Spinal cord (tissue), 9 donors: ENCODE measurements at regions not wholly inside any gene's neighbourhood (a gene's known extent, or its start where the extent isn't known, plus 50 kb on each side); places are given as distances from the start of the nearest gene placed in this dataset.

Source experiments
- DNase-seq, 6 donors: peaks; one replicate each; pipeline versions ENCODE4 v3.0.0 to v3.0.0-alpha.2; 2013 to 2015; ENCODE audit warnings: low spot score in 6 of 6, low read depth in 4 of 6
- H3K27ac ChIP-seq: one replicate; pipeline ENCODE4 v1.5.1; 2013; ENCODE audit warnings: low read depth, low read length, control low read depth
- H3K27me3 ChIP-seq: one replicate; pipeline ENCODE4 v1.6.1; 2013; ENCODE audit warnings: low read length; ENCODE audit not compliant: control insufficient read depth, insufficient read depth
- H3K36me3 ChIP-seq: one replicate; pipeline ENCODE4 v1.6.1; 2013; ENCODE audit warnings: low read length; ENCODE audit not compliant: control insufficient read depth, insufficient read depth
- H3K4me1 ChIP-seq: one replicate; pipeline ENCODE4 v1.6.1; 2013; ENCODE audit warnings: low read length; ENCODE audit not compliant: control insufficient read depth, insufficient read depth
- H3K4me3 ChIP-seq: one replicate; pipeline ENCODE4 v1.5.1; 2013; ENCODE audit warnings: low read depth, low read length, control low read depth
- H3K9me3 ChIP-seq: one replicate; pipeline ENCODE4 v1.6.1; 2013; ENCODE audit warnings: low read length; ENCODE audit not compliant: control insufficient read depth, insufficient read depth
- WGBS: methylation state at CpG from one replicate; pipeline ENCODE4 v1.1.5; 2013; ENCODE audit warnings: missing lambda C conversion rate; ENCODE audit not compliant: insufficient coverage; 5-methylcytosine and 5-hydroxymethylcytosine counted together
- donor health status: healthy.

- 87% methylated on average over 2 of the region's 7 CpGs for WGBS
- DNase-seq = no peak
- Histone ChIP-seq H3K36me3 (no peaks in the 10 kb centered on the region), H3K4me1 (peaks cover 15% of the 10 kb centered on the region), H3K4me3 (no peak overlapping the region), H3K27ac (no peak overlapping the region), H3K9me3 (no peaks in the 10 kb centered on the region), H3K27me3 (no peaks in the 10 kb centered on the region)
Measured at GRCh38 chr15:70347321-70348225, 249.9 kb upstream of the TLE3 start.

- H3K4me3 ChIP-seq = no peak overlapping the region
- WGBS = 93% methylated on average over 7 of the region's 7 CpGs
- H3K36me3 ChIP-seq = no peaks in the 10 kb centered on the region
- H3K4me1 ChIP-seq = peaks cover 15% of the 10 kb centered on the region
- H3K27me3 ChIP-seq = peaks cover 3% of the 10 kb centered on the region
- no peaks in the 10 kb centered on the region for H3K9me3 ChIP-seq
- DNase-seq = no peak
- no peak overlapping the region for H3K27ac ChIP-seq
Measured at GRCh38 chr15:70345251-70346019, 247.7 kb upstream of the TLE3 start.

- Histone ChIP-seq H3K4me1 (peaks cover 19% of the 10 kb centered on the region), H3K9me3 (no peaks in the 10 kb centered on the region), H3K27me3 (peaks cover 3% of the 10 kb centered on the region), H3K27ac (no peak overlapping the region), H3K4me3 (no peak overlapping the region), H3K36me3 (no peaks in the 10 kb centered on the region)
- 72% methylated on average over 3 of the region's 3 CpGs for WGBS
- peak in 1 of 6 donors; percentile 38 for DNase-seq
Measured at GRCh38 chr15:70344666-70345065, 246.9 kb upstream of the TLE3 start.

GRCh38 chr15:70343961-70344621, 246.4 kb upstream of the TLE3 start:
- no peak overlapping the region for H3K4me3 ChIP-seq
- H3K9me3 ChIP-seq = no peaks in the 10 kb centered on the region
- 89% methylated on average over 3 of the region's 17 CpGs for WGBS
- H3K27ac ChIP-seq = no peak overlapping the region
- peak in 2 of 6 donors; percentile 62 to 95 for DNase-seq
- H3K4me1 ChIP-seq = peaks cover 15% of the 10 kb centered on the region
- H3K36me3 ChIP-seq = no peaks in the 10 kb centered on the region
- peaks cover 3% of the 10 kb centered on the region for H3K27me3 ChIP-seq

- Histone ChIP-seq H3K36me3 (no peaks in the 10 kb centered on the region), H3K4me1 (peaks cover 12% of the 10 kb centered on the region), H3K27me3 (peaks cover 3% of the 10 kb centered on the region), H3K27ac (no peak overlapping the region), H3K9me3 (no peaks in the 10 kb centered on the region), H3K4me3 (no peak overlapping the region)
- 87% methylated on average over 6 of the region's 8 CpGs for WGBS
- DNase-seq = no peak
Measured at GRCh38 chr15:70342554-70343548, 245.1 kb upstream of the TLE3 start.

- 97% methylated on average over 3 of the region's 7 CpGs for WGBS
- H3K27ac ChIP-seq = no peak overlapping the region
Measured at GRCh38 chr15:70342141-70342540, 244.4 kb upstream of the TLE3 start.

GRCh38 chr15:70341566-70341965, 243.8 kb upstream of the TLE3 start:
- no peak overlapping the region for H3K27ac ChIP-seq
- peaks cover 3% of the 10 kb centered on the region for H3K27me3 ChIP-seq
- peaks cover 12% of the 10 kb centered on the region for H3K4me1 ChIP-seq
- WGBS = 100% methylated on average over 4 of the region's 5 CpGs
- no peak for DNase-seq
- H3K9me3 ChIP-seq = no peaks in the 10 kb centered on the region
- no peak overlapping the region for H3K4me3 ChIP-seq
- no peaks in the 10 kb centered on the region for H3K36me3 ChIP-seq

More at GRCh38 chr15:70342141-70342540, 244.4 kb upstream of the TLE3 start:
- H3K4me1 ChIP-seq = peaks cover 12% of the 10 kb centered on the region
- peaks cover 3% of the 10 kb centered on the region for H3K27me3 ChIP-seq
- H3K4me3 ChIP-seq = no peak overlapping the region
- no peaks in the 10 kb centered on the region for H3K36me3 ChIP-seq
- DNase-seq = no peak
- H3K9me3 ChIP-seq = no peaks in the 10 kb centered on the region

- Histone ChIP-seq H3K27me3 (peaks cover 3% of the 10 kb centered on the region), H3K4me3 (no peak overlapping the region), H3K36me3 (no peaks in the 10 kb centered on the region), H3K27ac (no peak overlapping the region), H3K9me3 (no peaks in the 10 kb centered on the region), H3K4me1 (peaks cover 12% of the 10 kb centered on the region)
- WGBS = 80% methylated on average over 1 of the region's 1 CpG
- DNase-seq = no peak
Measured at GRCh38 chr15:70340494-70340870, 242.8 kb upstream of the TLE3 start.
